T-cell (primary cell): ENCODE measurements at regions not wholly inside any gene's neighbourhood (a gene's known extent, or its start where the extent isn't known, plus 50 kb on each side); places are given as distances from the start of the nearest gene placed in this dataset.

Source experiments
- ATAC-seq, 4 experiments: fragments of 200-7000 bp in 3 of 4; fragments of 150-1000 bp in 1 of 4; cut with Tn5 transposase; replicated peaks in 1 of 4; 1 replicate in 3 of 4; 2 replicates in 1 of 4; pipeline ENCODE4 v1.10.0; 2021; ENCODE audit warnings: moderate library complexity in 3 of 4, mild to moderate bottlenecking in 2 of 4, moderate number of reproducible peaks in 1 of 4
- CTCF ChIA-PET, 2 donors: fragments of 300-600 bp; sonication (Branson Sonifier 250); formaldehyde crosslinking; loops; one replicate each; lab custom pipeline; 2022; ENCODE audit warnings: antibody characterized with exemption in 2 of 2; lab: Charles Lee
- POLR2A ChIA-PET, 2 donors: fragments of 300-600 bp; sonication (Branson Sonifier 250); formaldehyde crosslinking; loops; one replicate each; lab custom pipeline; 2022; ENCODE audit warnings: antibody characterized with exemption in 2 of 2; lab: Charles Lee
- DNase-seq, 35 experiments: peaks; one replicate each; pipeline versions ENCODE4 v3.0.0 to v3.0.0-alpha.2; 2013 to 2023
- H3K27ac ChIP-seq: one replicate; pipeline ENCODE4 v1.5.1; 2013; ENCODE audit warnings: low read length
- H3K27me3 ChIP-seq, 2 experiments: replicated peaks in 1 of 2; 1 replicate in 1 of 2; 2 replicates in 1 of 2; pipeline versions ENCODE4 v1.6.1 to v1.7.0; 2013; ENCODE audit warnings: low read length in 1 of 2, mixed read lengths in 1 of 2; ENCODE audit not compliant: control insufficient read depth in 2 of 2, insufficient read depth in 2 of 2; ENCODE audit errors: extremely low read depth in 1 of 2
- H3K36me3 ChIP-seq, 2 donors: 1 replicate in 1 of 2; 2 replicates in 1 of 2; pipeline versions ENCODE4 v1.6.1 to v1.7.0; 2013; ENCODE audit warnings: low read length in 1 of 2; ENCODE audit not compliant: control insufficient read depth in 2 of 2, insufficient read depth in 1 of 2; ENCODE audit errors: extremely low read depth in 1 of 2
- H3K4me1 ChIP-seq, 2 experiments: 1 replicate in 1 of 2; 2 replicates in 1 of 2; pipeline versions ENCODE4 v1.6.1 to v1.7.0; 2013; ENCODE audit warnings: low read length in 2 of 2, mixed read lengths in 1 of 2; ENCODE audit not compliant: insufficient read depth in 2 of 2, control insufficient read depth in 1 of 2; ENCODE audit errors: extremely low read depth in 1 of 2
- H3K4me3 ChIP-seq, 2 donors: 1 replicate in 1 of 2; 2 replicates in 1 of 2; pipeline versions ENCODE4 v1.5.1 to v1.7.0; 2013; ENCODE audit warnings: mild to moderate bottlenecking in 2 of 2, low read length in 1 of 2, moderate library complexity in 1 of 2; ENCODE audit not compliant: control insufficient read depth in 1 of 2; ENCODE audit errors: extremely low read depth in 1 of 2
- H3K9me3 ChIP-seq: 2 replicates; pipeline ENCODE4 v1.7.0; 2013
- H3K27ac Mint-ChIP-seq, 2 donors: one replicate each; pipeline ENCODE4 v1.8.0; 2020 to 2021; ENCODE audit warnings: mild to moderate bottlenecking in 2 of 2, mixed read lengths in 2 of 2
- H3K27me3 Mint-ChIP-seq, 2 donors: one replicate each; pipeline ENCODE4 v1.8.0; 2021 to 2022; ENCODE audit warnings: mixed read lengths in 2 of 2
- H3K36me3 Mint-ChIP-seq: one replicate; pipeline ENCODE4 v1.8.0; 2021; ENCODE audit warnings: mixed read lengths
- H3K4me1 Mint-ChIP-seq, 3 donors: one replicate each; pipeline ENCODE4 v1.8.0; 2020 to 2022; ENCODE audit warnings: mixed read lengths in 3 of 3, mild to moderate bottlenecking in 1 of 3
- H3K4me3 Mint-ChIP-seq, 3 donors: one replicate each; pipeline ENCODE4 v1.8.0; 2020 to 2022; ENCODE audit warnings: mild to moderate bottlenecking in 3 of 3, mixed read lengths in 3 of 3, moderate library complexity in 3 of 3
- H3K9me3 Mint-ChIP-seq, 3 donors: one replicate each; pipeline ENCODE4 v1.8.0; 2020 to 2022; ENCODE audit warnings: mixed read lengths in 3 of 3
- WGBS: methylation state at CpG from one replicate; pipeline ENCODE4 v1.1.5; 2013; ENCODE audit warnings: missing lambda C conversion rate; ENCODE audit not compliant: insufficient coverage; 5-methylcytosine and 5-hydroxymethylcytosine counted together

DNA sequence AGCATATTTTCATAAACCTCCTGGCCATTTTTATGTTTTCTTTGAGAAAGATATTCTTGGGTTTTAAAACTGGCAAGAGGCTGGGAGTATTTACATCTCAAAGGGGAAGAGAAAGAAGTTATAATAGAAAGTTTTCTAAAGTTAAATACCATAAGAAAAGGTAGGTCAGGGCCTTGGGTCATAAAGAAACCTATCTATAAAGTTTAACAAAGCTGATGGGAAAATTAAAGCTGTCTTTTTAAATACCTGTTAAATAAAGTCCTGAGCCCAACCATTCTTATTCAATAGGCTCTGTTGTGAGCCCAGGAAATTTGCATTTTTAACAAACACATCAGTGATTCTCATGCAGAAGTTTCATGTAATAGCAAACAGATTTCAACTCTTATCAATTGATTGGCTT is 451.8 kb upstream of the INTU start:
- H3K27me3 ChIP-seq = no peaks in the 10 kb centered on the region
- no peak overlapping the region for H3K4me3 Mint-ChIP-seq
- no peaks in the 10 kb centered on the region for H3K36me3 Mint-ChIP-seq
- H3K9me3 ChIP-seq = peaks cover 9% of the 10 kb centered on the region
- CTCF ChIA-PET = no interaction called here
- H3K36me3 ChIP-seq = no peaks in the 10 kb centered on the region
- ATAC-seq = no peak
- H3K4me3 ChIP-seq = no peak overlapping the region
- no peaks in the 10 kb centered on the region for H3K4me1 ChIP-seq
- no peaks in the 10 kb centered on the region for H3K27me3 Mint-ChIP-seq
- DNase-seq = no peak
- H3K4me1 Mint-ChIP-seq = no peaks in the 10 kb centered on the region
- peaks cover 5 to 24% (median 12%) of the 10 kb centered on the region in 3 donors for H3K9me3 Mint-ChIP-seq
- POLR2A ChIA-PET = no interaction called here
- no peak overlapping the region for H3K27ac Mint-ChIP-seq
- H3K27ac ChIP-seq = no peak overlapping the region

DNA sequence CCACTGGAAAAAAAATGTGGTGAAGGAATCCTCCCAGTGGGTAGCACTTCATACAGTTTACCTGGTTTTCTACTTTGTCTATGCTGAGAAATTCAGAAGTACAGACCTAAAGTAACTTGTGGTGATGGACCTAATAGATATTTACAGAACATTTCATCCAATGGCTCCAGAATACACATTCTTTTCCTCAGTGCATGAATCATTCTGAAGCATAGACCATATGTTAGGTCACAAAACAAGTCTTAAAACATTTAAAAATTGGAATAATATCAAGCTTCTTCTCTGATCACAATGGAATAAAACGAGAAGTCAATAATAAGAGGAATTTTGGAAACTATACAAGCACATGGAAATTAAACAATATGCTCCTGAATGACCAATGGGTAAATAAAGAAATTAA is 450.1 kb upstream of the INTU start:
- H3K4me1 ChIP-seq = no peaks in the 10 kb centered on the region
- H3K27me3 ChIP-seq = no peaks in the 10 kb centered on the region
- H3K9me3 ChIP-seq = peaks cover 5% of the 10 kb centered on the region
- H3K27ac ChIP-seq = no peak overlapping the region
- Mint-ChIP-seq H3K27me3 (no peaks in the 10 kb centered on the region), H3K4me3 (no peak overlapping the region), H3K4me1 (no peaks in the 10 kb centered on the region), H3K36me3 (no peaks in the 10 kb centered on the region), H3K27ac (no peak overlapping the region), H3K9me3 (peaks cover 5 to 26% (median 12%) of the 10 kb centered on the region in 3 donors)
- WGBS = no CpG with 5 or more reads among the region's 1 CpG
- DNase-seq = no peak
- CTCF ChIA-PET = no interaction called here
- no peaks in the 10 kb centered on the region for H3K36me3 ChIP-seq
- POLR2A ChIA-PET = no interaction called here
- H3K4me3 ChIP-seq = no peak overlapping the region
- ATAC-seq = no peak

DNA sequence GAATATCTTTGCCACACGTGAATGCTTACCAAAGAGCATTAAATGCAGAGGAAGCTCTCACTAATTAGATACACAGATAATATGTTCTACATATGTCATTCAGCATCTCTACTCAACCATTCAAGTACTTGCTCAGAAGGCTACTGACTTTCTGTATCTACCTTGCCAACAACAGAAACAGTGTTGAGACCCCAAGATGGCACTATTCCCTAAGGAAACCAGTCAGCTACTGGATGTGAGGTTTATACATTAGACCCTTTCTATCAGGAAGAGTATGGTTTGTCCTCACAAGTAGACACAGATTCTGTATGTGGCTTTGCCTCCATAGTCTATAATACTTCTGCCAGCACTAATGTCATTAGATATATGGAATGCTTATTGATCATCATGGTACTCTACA is 443.9 kb upstream of the INTU start:
- Mint-ChIP-seq H3K4me1 (no peaks in the 10 kb centered on the region), H3K9me3 (peaks cover 10 to 27% (median 13%) of the 10 kb centered on the region in 3 donors), H3K27ac (no peak overlapping the region), H3K36me3 (no peaks in the 10 kb centered on the region), H3K4me3 (no peak overlapping the region), H3K27me3 (no peaks in the 10 kb centered on the region)
- CTCF ChIA-PET = no interaction called here
- Histone ChIP-seq H3K4me1 (no peaks in the 10 kb centered on the region), H3K27me3 (no peaks in the 10 kb centered on the region), H3K9me3 (no peaks in the 10 kb centered on the region), H3K4me3 (no peak overlapping the region), H3K27ac (no peak overlapping the region), H3K36me3 (no peaks in the 10 kb centered on the region)
- no peak for ATAC-seq
- POLR2A ChIA-PET = no interaction called here
- no peak for DNase-seq
- 80% methylated on average over 1 of the region's 1 CpG for WGBS

DNA sequence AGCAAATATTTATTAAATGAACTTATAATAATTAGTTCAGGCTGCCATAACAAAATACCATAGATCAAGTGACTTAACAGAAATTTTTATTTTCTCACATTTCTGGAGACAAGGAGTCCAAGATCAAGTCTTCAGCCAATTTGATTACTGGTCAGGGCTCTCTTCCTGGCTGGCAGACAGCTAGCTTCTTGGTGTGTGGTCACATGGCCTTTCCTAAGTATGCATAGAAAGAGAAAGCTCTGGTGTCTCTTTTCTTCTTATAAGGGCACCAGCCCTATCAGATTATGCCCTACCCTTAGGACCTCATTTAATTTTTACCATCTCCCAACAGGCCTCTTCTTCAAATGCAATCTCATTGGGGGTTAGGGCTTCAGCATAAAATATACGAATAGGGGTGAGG is 438.5 kb upstream of the INTU start:
- DNase-seq (no peak), ATAC-seq (no peak)
- Histone ChIP-seq H3K27me3 (no peaks in the 10 kb centered on the region), H3K27ac (no peak overlapping the region), H3K36me3 (no peaks in the 10 kb centered on the region), H3K4me3 (no peak overlapping the region), H3K4me1 (no peaks in the 10 kb centered on the region), H3K9me3 (no peaks in the 10 kb centered on the region)
- Mint-ChIP-seq H3K27me3 (no peaks in the 10 kb centered on the region), H3K9me3 (peaks cover 11 to 26% (median 12%) of the 10 kb centered on the region in 3 donors), H3K4me1 (no peaks in the 10 kb centered on the region), H3K36me3 (no peaks in the 10 kb centered on the region), H3K4me3 (no peak overlapping the region), H3K27ac (no peak overlapping the region)
- POLR2A ChIA-PET = no interaction called here
- WGBS = no CpG with 5 or more reads among the region's 1 CpG
- CTCF ChIA-PET = no interaction called here

DNA sequence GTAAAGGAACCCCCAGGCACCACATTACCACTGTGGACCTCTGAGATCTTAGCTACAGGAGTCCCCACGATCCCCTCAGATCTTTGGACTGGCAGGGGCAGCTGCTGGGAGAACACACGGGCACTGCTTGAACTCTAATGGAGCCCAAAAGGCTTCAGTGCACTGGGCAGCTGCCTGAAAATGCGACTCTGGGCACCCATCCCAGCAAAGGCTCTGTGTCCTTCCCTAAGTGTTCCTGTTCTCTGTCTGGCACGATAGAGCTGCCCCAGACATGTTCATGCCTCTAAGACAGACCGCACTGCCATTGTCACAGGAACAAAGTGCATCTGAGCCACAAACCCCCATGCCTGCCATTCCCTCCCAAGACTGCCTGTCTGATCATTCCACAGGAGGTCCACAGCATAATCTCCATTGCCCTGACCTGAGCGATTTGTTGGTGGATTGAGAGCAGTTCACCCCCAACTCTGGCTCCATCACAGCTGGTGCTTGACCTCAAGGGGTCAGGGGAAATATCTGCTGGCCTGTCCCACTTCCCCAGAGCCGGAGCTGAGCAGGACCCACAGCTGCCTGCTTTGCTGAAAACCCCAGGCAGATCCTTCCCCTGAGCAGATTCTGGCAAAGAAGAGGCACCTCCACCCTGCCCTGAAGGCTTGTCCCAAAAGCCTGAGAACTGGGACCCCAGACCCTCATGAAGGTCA is 436.0 kb upstream of the INTU start:
- ChIA-PET POLR2A (no interaction called here), CTCF (no interaction called here)
- no peak overlapping the region for H3K27ac Mint-ChIP-seq
- H3K9me3 Mint-ChIP-seq = peaks cover 6 to 22% (median 11%) of the 10 kb centered on the region in 3 donors
- Histone ChIP-seq H3K9me3 (no peaks in the 10 kb centered on the region), H3K4me3 (no peak overlapping the region), H3K4me1 (no peaks in the 10 kb centered on the region), H3K27ac (no peak overlapping the region), H3K27me3 (no peaks in the 10 kb centered on the region), H3K36me3 (no peaks in the 10 kb centered on the region)
- no peak overlapping the region for H3K4me3 Mint-ChIP-seq
- H3K36me3 Mint-ChIP-seq = no peaks in the 10 kb centered on the region
- ATAC-seq (no peak), DNase-seq (no peak)
- no peaks in the 10 kb centered on the region for H3K4me1 Mint-ChIP-seq
- H3K27me3 Mint-ChIP-seq = no peaks in the 10 kb centered on the region
- 26% methylated on average over 6 of the region's 7 CpGs for WGBS

- no CpG with 5 or more reads among the region's 3 CpGs for WGBS
- Mint-ChIP-seq H3K27ac (no peak overlapping the region), H3K27me3 (no peaks in the 10 kb centered on the region), H3K9me3 (peaks cover under 1 to 18% (median 14%) of the 10 kb centered on the region in 3 donors), H3K36me3 (no peaks in the 10 kb centered on the region), H3K4me1 (no peaks in the 10 kb centered on the region), H3K4me3 (no peak overlapping the region)
- H3K9me3 ChIP-seq = no peaks in the 10 kb centered on the region
- no peaks in the 10 kb centered on the region for H3K36me3 ChIP-seq
- no peak for ATAC-seq
- CTCF ChIA-PET = interaction anchor here in 1 of 2 donors (0.6 kb wide), 1 partner anchor 9 kb away, joined by 3 read pairs; no protein-coding TSS in a partner anchor
- H3K4me3 ChIP-seq = no peak overlapping the region
- POLR2A ChIA-PET = no interaction called here
- DNase-seq = no peak
- no peaks in the 10 kb centered on the region for H3K27me3 ChIP-seq
- H3K27ac ChIP-seq = no peak overlapping the region
- no peaks in the 10 kb centered on the region for H3K4me1 ChIP-seq
Measured at GRCh38 chr4:127203562-127204200, 429.1 kb upstream of the INTU start.
